GM23338 (cell line): ENCODE measurements at regions not wholly inside any gene's neighbourhood (a gene's known extent, or its start where the extent isn't known, plus 50 kb on each side); places are given as distances from the start of the nearest gene placed in this dataset.

ENCODE experiments used
- EZH2phosphoT487 ChIP-seq: fragments of 200-600 bp; sonication (generic); IDR thresholded peaks from one replicate; pipeline ENCODE4 v1.8.1; 2018; ENCODE audit warnings: antibody characterized with exemption; ENCODE audit not compliant: unreplicated experiment
- POLR2AphosphoS5 ChIP-seq: IDR thresholded peaks from 2 replicates; pipeline ENCODE4 v1.6.1; 2016; ENCODE audit warnings: antibody characterized with exemption, low read depth
- TF ChIP-seq, protein P1 (sequence below), 2 experiments: fragments of 200-600 bp in 1 of 2; sonication (generic) in 1 of 2; conservative IDR thresholded peaks; 2 replicates each; pipeline versions ENCODE4 v1.5.1 to v1.6.1; 2016 to 2017; ENCODE audit warnings: antibody characterized with exemption in 2 of 2, low read depth in 2 of 2, mild to moderate bottlenecking in 2 of 2, moderate library complexity in 1 of 2
- TF ChIP-seq, protein P2 (sequence below): IDR thresholded peaks from one replicate; pipeline ENCODE4 v1.6.1; 2018; ENCODE audit warnings: antibody characterized with exemption; ENCODE audit not compliant: unreplicated experiment

GRCh38 chr2:8458503-8459459 lies 223.1 kb upstream of the ID2 start:
- TF ChIP-seq, protein P1, sequence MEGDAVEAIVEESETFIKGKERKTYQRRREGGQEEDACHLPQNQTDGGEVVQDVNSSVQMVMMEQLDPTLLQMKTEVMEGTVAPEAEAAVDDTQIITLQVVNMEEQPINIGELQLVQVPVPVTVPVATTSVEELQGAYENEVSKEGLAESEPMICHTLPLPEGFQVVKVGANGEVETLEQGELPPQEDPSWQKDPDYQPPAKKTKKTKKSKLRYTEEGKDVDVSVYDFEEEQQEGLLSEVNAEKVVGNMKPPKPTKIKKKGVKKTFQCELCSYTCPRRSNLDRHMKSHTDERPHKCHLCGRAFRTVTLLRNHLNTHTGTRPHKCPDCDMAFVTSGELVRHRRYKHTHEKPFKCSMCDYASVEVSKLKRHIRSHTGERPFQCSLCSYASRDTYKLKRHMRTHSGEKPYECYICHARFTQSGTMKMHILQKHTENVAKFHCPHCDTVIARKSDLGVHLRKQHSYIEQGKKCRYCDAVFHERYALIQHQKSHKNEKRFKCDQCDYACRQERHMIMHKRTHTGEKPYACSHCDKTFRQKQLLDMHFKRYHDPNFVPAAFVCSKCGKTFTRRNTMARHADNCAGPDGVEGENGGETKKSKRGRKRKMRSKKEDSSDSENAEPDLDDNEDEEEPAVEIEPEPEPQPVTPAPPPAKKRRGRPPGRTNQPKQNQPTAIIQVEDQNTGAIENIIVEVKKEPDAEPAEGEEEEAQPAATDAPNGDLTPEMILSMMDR (conservative IDR thresholded peaks at IDR 0.05; ENCODE audit: low read depth in 2 of 2) = no peak
- no peak for TF ChIP-seq EZH2phosphoT487
- TF ChIP-seq, protein P2, sequence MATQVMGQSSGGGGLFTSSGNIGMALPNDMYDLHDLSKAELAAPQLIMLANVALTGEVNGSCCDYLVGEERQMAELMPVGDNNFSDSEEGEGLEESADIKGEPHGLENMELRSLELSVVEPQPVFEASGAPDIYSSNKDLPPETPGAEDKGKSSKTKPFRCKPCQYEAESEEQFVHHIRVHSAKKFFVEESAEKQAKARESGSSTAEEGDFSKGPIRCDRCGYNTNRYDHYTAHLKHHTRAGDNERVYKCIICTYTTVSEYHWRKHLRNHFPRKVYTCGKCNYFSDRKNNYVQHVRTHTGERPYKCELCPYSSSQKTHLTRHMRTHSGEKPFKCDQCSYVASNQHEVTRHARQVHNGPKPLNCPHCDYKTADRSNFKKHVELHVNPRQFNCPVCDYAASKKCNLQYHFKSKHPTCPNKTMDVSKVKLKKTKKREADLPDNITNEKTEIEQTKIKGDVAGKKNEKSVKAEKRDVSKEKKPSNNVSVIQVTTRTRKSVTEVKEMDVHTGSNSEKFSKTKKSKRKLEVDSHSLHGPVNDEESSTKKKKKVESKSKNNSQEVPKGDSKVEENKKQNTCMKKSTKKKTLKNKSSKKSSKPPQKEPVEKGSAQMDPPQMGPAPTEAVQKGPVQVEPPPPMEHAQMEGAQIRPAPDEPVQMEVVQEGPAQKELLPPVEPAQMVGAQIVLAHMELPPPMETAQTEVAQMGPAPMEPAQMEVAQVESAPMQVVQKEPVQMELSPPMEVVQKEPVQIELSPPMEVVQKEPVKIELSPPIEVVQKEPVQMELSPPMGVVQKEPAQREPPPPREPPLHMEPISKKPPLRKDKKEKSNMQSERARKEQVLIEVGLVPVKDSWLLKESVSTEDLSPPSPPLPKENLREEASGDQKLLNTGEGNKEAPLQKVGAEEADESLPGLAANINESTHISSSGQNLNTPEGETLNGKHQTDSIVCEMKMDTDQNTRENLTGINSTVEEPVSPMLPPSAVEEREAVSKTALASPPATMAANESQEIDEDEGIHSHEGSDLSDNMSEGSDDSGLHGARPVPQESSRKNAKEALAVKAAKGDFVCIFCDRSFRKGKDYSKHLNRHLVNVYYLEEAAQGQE = no peak
- no peak for TF ChIP-seq POLR2AphosphoS5
